ENCODE measurements at regions not wholly inside any gene's neighbourhood (a gene's known extent, or its start where the extent isn't known, plus 50 kb on each side); places are given as distances from the start of the nearest gene placed in this dataset.

DNA sequence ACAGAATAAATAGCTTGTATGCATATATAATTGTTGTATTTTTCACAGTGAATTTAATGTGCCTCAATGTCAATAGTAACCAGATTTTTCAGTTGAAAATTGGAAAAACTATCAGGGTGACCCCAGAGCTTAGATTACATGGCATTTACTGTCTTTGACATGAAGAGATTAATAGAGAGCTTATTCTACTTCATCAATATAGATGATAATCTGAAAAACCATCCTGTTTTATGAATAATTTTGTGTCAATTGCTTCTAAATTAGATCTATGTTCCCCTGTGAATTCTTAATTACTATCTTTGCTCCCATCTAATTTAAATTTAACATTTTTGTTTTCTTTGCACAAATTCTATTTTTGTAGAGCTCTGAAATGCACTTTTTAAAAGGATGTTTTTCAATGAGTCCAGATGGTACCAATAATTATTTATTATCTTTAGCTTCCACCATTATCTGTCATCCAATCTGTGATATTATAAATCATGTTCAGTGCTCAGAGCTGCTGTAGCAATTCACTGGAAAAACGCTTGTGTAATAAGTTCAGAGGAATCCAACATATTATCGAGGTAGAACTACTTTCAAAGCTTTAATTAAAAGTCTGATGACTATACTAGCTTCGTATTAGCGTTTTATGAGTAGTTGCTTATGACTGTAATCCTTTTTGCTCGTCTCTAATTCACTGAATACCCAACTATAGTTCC lies 291.4 kb downstream of the JRKL start:
- TF ChIP-seq, protein P1, sequence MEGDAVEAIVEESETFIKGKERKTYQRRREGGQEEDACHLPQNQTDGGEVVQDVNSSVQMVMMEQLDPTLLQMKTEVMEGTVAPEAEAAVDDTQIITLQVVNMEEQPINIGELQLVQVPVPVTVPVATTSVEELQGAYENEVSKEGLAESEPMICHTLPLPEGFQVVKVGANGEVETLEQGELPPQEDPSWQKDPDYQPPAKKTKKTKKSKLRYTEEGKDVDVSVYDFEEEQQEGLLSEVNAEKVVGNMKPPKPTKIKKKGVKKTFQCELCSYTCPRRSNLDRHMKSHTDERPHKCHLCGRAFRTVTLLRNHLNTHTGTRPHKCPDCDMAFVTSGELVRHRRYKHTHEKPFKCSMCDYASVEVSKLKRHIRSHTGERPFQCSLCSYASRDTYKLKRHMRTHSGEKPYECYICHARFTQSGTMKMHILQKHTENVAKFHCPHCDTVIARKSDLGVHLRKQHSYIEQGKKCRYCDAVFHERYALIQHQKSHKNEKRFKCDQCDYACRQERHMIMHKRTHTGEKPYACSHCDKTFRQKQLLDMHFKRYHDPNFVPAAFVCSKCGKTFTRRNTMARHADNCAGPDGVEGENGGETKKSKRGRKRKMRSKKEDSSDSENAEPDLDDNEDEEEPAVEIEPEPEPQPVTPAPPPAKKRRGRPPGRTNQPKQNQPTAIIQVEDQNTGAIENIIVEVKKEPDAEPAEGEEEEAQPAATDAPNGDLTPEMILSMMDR (IDR thresholded peaks at IDR 0.05; ENCODE audit: low read depth, low read length) = no peak
- no peak for DNase-seq (ENCODE audit: low read depth in 2 of 2)

DNA sequence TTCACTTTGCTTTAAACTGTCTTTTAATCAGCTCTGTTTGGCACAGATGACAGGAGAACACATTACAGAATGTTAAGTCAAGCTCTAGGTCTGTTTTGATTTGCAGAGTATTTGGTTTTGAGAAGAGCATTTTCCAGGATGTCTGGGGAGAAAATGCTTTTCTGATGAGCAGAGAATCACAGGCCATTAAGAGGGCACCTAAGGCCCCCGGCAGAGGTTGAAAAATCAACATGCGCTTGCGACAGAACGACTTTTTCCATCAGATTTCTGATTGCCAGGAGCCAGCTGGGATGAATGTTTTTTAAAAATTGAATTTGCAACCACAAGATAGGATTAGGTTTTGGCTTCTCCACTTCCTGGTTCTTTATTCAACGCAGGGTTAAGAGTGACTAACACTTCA lies 304.5 kb downstream of the JRKL start:
- TF ChIP-seq, protein P1 (IDR thresholded peaks at IDR 0.05; ENCODE audit: low read depth, low read length) = no peak
- DNase-seq (ENCODE audit: low read depth in 2 of 2) = no peak
- H3K4me3 ChIP-seq (replicated peaks in 1 of 2; ENCODE audit: low read depth in 2 of 2, low read length in 2 of 2) = no peak overlapping the region

More for the DNA sequence above, 291.4 kb downstream of the JRKL start:
- no peak overlapping the region for H3K4me3 ChIP-seq (replicated peaks in 1 of 2; ENCODE audit: low read depth in 2 of 2, low read length in 2 of 2)

- no peak overlapping the region for H3K4me3 ChIP-seq (replicated peaks in 1 of 2; ENCODE audit: low read depth in 2 of 2, low read length in 2 of 2)
- no peak for DNase-seq (ENCODE audit: low read depth in 2 of 2)
- TF ChIP-seq, protein P1 (IDR thresholded peaks at IDR 0.05; ENCODE audit: low read depth, low read length) = no peak
Observed at GRCh38 chr11:96696731-96697130, 306.9 kb downstream of the JRKL start.

DNA sequence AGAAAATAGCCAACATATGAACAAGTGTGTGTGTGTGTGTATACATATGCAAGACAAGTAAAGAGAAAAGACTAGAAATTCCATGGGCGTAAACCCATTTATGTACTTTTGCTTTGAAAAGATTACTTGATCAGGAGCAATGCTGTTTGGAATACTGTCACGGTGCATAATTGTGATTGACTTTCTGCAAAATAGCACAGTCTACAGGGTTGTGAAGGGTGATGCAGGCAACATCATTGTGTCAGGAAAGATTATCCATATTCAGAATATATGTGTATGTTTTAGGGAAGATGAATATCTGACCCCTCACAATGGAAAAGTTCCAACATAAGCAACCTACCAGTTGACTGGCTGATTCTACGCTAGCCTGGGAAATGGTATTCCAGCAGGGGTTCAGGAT lies 307.7 kb downstream of the JRKL start:
- H3K4me3 ChIP-seq (replicated peaks in 1 of 2; ENCODE audit: low read depth in 2 of 2, low read length in 2 of 2) = no peak overlapping the region
- TF ChIP-seq, protein P1 (IDR thresholded peaks at IDR 0.05; ENCODE audit: low read depth, low read length) = no peak
- DNase-seq (ENCODE audit: low read depth in 2 of 2) = no peak

GRCh38 chr11:96704847-96705246 lies 315.0 kb downstream of the JRKL start:
- TF ChIP-seq, protein P1 (IDR thresholded peaks at IDR 0.05; ENCODE audit: low read depth, low read length) = no peak
- peak; percentile 4 to 20 for DNase-seq (ENCODE audit: low read depth in 2 of 2)
- no peak overlapping the region for H3K4me3 ChIP-seq (replicated peaks in 1 of 2; ENCODE audit: low read depth in 2 of 2, low read length in 2 of 2)

DNA sequence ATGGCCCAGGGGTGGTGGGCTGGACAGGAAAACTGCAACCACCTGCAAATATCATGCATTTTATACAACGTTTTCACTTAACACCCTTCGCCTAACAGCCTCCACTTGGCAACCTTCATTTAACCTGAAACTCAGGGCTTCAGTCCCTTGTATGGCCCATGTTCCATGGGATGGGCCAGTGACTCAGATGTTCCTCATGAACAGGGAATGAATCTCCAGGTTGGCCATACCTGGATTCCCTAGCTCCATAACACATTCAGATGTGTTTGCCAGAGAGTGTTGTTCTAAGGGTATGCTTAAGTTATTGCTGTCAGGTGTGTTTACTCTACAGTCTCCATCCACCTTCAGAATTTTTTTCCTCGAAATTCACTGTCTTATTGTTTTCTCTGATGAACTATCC lies 316.9 kb downstream of the JRKL start:
- TF ChIP-seq, protein P1 (IDR thresholded peaks at IDR 0.05; ENCODE audit: low read depth, low read length) = no peak
- H3K4me3 ChIP-seq (replicated peaks in 1 of 2; ENCODE audit: low read depth in 2 of 2, low read length in 2 of 2) = no peak overlapping the region
- DNase-seq (ENCODE audit: low read depth in 2 of 2) = no peak

GRCh38 chr11:96707273-96707672 lies 317.5 kb downstream of the JRKL start:
- DNase-seq (ENCODE audit: low read depth in 2 of 2) = no peak
- no peak overlapping the region for H3K4me3 ChIP-seq (replicated peaks in 1 of 2; ENCODE audit: low read depth in 2 of 2, low read length in 2 of 2)
- TF ChIP-seq, protein P1 (IDR thresholded peaks at IDR 0.05; ENCODE audit: low read depth, low read length) = no peak
